MG63 (cell line): ENCODE measurements at regions not wholly inside any gene's neighbourhood (a gene's known extent, or its start where the extent isn't known, plus 50 kb on each side); places are given as distances from the start of the nearest gene placed in this dataset.
"Not testable (repeated sequence)": the region's sequence is repeated elsewhere in the genome, so short reads cannot be mapped to it uniquely, and the experiment has no call there.

ENCODE experiments used
- DNase-seq: peaks from one replicate; pipeline ENCODE4 v3.0.0-alpha.2; 2020
- H3K27me3 ChIP-seq: fragments of 250-450 bp; sonication (Bioruptor Pico); 2 replicates; pipeline ENCODE4 v1.5.1; 2020; ENCODE audit warnings: mild to moderate bottlenecking, moderate library complexity
- H3K36me3 ChIP-seq: fragments of 250-450 bp; sonication (Bioruptor Pico); 2 replicates; pipeline ENCODE4 v1.5.1; 2020; ENCODE audit warnings: mild to moderate bottlenecking, moderate library complexity
- H3K4me3 ChIP-seq: fragments of 250-450 bp; sonication (Bioruptor Pico); 2 replicates; pipeline ENCODE4 v1.5.1; 2020; ENCODE audit warnings: mild to moderate bottlenecking, moderate library complexity
- H3K9me3 ChIP-seq: fragments of 250-450 bp; sonication (Bioruptor Pico); 2 replicates; pipeline ENCODE4 v1.5.1; 2020; ENCODE audit warnings: mild to moderate bottlenecking, moderate library complexity

DNA sequence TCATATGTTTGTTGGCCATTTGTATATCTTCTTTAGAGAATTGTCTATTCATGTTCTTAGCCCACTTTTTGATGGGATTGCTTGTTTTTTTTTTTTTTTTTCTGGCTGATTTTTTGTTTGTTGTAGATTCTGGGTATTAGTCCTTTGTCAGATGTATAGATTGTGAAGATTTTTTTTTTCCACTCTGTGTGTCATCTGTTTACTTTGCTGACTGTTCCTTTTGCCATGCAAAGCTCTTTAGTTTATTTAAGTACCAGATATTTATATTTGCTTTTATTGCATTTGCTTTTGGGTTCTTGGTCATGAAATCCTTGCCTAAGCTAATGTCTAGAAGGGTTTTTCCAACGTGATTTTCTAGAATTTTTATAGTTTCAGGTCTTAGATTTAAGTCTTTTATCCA is 547.9 kb downstream of the TMEM135 start:
- not testable (repeated sequence) for H3K36me3 ChIP-seq, H3K27me3 ChIP-seq, H3K9me3 ChIP-seq, DNase-seq, H3K4me3 ChIP-seq

DNA sequence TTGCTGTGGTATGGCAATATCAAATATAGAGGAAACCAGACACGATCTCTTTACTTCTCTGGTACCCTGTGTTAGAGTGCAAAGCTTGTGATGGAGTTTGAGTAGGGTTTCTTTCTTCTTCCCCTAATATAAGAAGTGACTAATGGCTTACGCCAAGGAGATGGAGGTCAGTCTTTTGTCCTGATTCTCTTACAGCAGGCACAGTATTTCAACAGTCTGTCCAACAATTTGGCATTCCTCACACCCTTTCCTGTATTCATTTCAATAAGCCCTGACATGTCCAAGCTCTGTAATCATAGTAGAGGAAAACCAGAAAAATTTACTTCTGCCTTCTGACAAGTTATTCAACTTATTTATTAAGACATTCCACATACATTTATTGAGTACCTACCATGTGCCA is 546.2 kb downstream of the TMEM135 start:
- Histone ChIP-seq H3K36me3 (no peaks in the 10 kb centered on the region), H3K4me3 (no peak overlapping the region), H3K27me3 (no peaks in the 10 kb centered on the region), H3K9me3 (no peaks in the 10 kb centered on the region)
- DNase-seq = no peak

DNA sequence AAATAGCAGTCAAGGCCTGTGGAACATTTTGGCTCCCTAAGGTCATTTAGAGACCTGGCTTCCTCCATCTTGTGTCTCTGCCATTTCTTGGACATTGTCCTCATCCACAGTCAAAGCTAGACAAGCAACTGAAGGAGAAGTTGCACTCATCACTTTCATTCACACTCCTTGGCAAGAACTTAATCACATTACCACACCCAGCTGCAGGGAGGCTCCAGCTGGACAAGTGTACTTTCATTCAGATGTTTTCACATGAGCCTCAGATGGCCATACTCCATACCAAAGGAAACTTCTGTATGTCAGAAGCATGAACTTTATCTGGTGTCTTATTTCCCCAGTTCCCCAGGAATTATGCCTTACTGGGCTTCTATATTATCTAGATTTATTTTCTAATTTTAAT is 537.4 kb downstream of the TMEM135 start:
- Histone ChIP-seq H3K27me3 (no peaks in the 10 kb centered on the region), H3K36me3 (no peaks in the 10 kb centered on the region), H3K4me3 (no peak overlapping the region), H3K9me3 (no peaks in the 10 kb centered on the region)
- no peak for DNase-seq

DNA sequence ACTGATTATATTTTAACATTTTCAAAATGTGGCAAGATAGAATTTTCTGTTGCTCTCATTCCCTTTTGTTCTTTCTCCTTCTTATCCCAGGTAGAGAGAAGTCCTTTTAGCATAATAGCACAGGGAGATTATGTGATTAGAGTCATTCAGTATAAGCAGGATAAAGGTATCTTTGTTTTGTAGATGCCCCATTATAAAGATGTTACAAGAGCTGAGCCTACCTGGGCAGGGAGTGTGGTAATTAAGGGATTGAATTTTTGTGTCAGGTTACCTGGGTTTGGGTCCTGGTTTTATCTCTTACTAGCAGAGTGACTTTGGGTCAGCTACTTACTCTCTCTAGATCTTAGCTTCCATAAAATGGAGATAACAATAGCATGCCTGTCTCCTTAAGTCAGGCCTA is 536.5 kb downstream of the TMEM135 start:
- no peaks in the 10 kb centered on the region for H3K9me3 ChIP-seq
- H3K36me3 ChIP-seq = no peaks in the 10 kb centered on the region
- no peak for DNase-seq
- no peaks in the 10 kb centered on the region for H3K27me3 ChIP-seq
- H3K4me3 ChIP-seq = no peak overlapping the region

DNA sequence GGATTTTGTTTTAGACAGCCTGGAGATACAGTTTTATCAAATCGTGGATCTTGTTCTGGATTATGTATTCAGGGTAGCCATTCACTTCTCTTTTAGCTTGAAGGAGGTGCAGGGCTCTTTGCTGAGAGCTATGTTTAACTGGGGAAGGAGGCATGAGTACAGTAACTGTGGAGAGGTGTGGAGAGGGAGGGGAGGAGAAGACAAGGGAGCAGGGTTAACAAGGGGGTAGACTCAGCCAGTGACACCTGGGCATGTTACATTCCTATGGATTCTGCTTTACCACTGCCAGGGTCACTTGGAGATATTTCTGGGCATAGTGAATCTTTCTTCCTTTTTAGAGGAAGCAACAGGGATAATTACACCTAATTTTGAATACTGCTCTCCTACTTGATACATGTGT is 536.0 kb downstream of the TMEM135 start:
- no peak overlapping the region for H3K4me3 ChIP-seq
- DNase-seq = no peak
- H3K9me3 ChIP-seq = no peaks in the 10 kb centered on the region
- H3K27me3 ChIP-seq = no peaks in the 10 kb centered on the region
- H3K36me3 ChIP-seq = no peaks in the 10 kb centered on the region

DNA sequence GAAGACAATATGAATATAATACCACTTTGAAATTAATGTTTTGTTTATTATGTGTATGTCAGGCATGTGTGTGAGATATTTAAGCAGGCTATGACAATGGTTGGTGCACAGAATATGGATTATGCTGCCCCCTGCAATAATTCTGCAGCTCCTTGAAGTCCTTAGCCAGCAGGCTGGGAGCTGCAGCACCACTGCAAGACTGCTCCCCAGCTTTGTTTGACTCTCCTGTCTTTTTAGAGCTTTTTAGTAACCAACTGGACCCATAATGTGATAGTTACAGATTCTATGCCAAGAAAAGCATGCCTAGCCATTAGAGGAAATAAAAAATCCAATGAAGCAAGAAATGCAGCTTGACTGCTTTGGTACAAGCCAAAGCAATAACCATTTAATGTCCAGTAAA is 535.1 kb downstream of the TMEM135 start:
- Histone ChIP-seq H3K36me3 (no peaks in the 10 kb centered on the region), H3K4me3 (no peak overlapping the region), H3K9me3 (no peaks in the 10 kb centered on the region), H3K27me3 (no peaks in the 10 kb centered on the region)
- no peak for DNase-seq

DNA sequence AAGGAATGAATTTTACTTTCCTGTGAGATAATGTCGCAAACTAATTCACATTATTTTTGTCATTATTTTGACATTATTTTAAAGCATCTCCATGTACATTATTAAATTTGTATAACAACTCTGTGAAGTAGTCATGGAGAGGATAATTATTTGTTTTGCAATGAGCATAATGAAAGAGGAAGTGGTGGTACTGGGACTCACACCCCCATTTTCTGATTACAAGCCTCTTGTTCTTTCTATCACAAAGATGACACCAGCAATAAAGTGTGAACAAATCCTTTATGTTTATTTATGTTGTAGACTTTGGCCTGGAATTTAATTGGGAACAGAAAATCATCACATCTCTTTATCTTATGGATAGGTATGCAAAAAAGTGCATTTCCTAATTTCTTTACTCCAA is 522.6 kb downstream of the TMEM135 start:
- no peaks in the 10 kb centered on the region for H3K27me3 ChIP-seq
- H3K4me3 ChIP-seq = no peak overlapping the region
- H3K9me3 ChIP-seq = no peaks in the 10 kb centered on the region
- H3K36me3 ChIP-seq = no peaks in the 10 kb centered on the region
- DNase-seq = no peak

DNA sequence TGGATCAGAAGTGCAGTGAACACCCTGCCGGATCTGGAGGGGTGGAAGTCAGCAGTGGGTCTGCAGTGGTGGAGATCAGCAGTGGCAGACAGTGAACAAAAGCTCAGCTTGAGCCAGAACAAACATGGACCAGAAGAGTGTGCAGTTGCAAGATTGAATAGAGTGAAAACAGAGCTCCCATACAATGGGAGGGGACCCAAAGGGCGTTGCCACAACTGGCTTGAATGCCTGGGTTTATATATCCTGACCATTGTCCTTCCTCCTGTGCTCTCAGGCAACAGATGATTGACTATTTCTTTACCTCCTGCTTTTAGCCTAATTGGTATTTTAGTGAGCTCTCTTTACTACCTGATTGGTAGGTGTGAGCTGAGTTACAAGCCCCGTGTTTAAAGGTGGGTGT is 522.1 kb downstream of the TMEM135 start:
- not testable (repeated sequence) for H3K9me3 ChIP-seq, H3K4me3 ChIP-seq, H3K36me3 ChIP-seq, H3K27me3 ChIP-seq, DNase-seq

DNA sequence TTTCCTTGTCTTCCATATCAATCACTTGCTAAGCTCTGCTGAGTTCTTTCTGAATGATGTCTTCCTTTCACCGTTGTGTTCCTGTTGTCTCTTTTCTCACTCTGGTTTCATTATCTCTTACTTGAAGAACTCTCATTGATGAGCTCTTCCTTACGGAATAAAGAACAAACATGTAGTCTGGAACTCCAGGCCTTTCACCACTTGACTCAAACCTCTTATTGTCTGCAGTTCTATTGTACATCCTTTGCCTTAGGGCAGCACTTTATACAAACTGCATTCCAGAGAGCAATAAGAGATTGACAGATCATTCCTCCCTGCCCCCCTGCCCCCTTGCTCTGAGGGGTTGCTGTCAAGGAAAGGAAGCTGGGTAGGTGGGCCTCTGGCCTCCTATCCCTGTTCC is 517.4 kb downstream of the TMEM135 start:
- no peaks in the 10 kb centered on the region for H3K36me3 ChIP-seq
- no peak for DNase-seq
- no peak overlapping the region for H3K4me3 ChIP-seq
- H3K9me3 ChIP-seq = no peaks in the 10 kb centered on the region
- H3K27me3 ChIP-seq = no peaks in the 10 kb centered on the region

DNA sequence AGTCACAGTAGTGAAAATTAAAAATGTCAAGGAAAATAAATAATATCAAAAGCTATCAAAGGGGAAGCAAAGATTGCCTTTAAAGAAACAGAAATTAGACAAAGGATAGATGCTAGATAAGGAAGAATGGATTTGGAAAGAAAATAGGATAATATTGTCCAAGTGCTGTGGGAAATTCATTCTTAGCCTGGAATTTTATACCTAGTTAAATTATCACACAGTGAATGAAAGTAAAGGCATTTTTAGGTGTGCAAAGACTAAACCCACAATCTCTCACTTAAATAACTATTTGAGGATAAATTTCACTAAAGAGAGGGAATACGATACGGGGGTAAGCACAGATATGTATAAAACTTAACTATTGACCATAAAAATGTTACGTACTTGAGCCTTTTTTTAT is 511.1 kb downstream of the TMEM135 start:
- no peak overlapping the region for H3K4me3 ChIP-seq
- no peaks in the 10 kb centered on the region for H3K27me3 ChIP-seq
- no peak for DNase-seq
- no peaks in the 10 kb centered on the region for H3K36me3 ChIP-seq
- peaks cover 4% of the 10 kb centered on the region; the same call in 1 of the 2 replicates for H3K9me3 ChIP-seq

DNA sequence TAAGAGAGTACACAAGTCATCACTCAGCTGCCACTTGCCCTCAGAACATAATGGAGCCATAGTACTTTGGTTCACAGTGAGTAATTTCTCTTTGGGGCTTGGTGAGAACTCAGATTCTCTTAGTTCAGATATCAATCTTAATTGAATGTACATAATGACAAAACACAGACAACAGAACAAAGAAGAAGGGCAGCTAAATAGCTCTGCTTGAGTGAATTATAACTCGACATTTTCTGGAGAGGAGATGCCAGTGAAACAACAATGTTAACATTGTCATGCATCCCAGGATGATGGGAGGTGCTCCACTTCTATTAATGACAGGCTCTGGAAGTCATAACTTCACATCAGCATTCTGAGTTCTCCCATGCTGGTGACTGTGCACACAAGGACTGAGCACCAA is 508.1 kb downstream of the TMEM135 start:
- peaks cover 4% of the 10 kb centered on the region for H3K9me3 ChIP-seq
- no peaks in the 10 kb centered on the region for H3K27me3 ChIP-seq
- H3K4me3 ChIP-seq = no peak overlapping the region
- DNase-seq = no peak
- no peaks in the 10 kb centered on the region for H3K36me3 ChIP-seq

DNA sequence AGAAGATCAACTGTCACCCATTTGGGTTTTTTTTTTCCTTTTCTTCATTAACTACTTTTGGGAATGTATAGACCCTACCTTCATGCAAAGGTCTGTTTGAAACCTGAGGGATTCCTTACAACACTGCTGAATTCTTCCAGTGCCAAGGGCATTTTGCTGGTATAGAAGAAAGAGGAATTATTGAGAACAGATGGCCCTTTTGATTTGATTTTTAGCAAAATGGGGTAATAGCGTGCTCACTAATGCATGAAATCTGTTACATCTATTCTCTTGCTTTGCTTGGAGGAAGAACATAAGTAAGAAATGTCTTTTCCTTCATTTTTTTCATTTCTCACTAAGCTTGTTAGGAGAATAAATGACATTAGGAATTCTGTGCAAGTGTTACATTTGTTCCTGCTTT is 501.9 kb downstream of the TMEM135 start:
- Histone ChIP-seq H3K36me3 (no peaks in the 10 kb centered on the region), H3K4me3 (no peak overlapping the region), H3K9me3 (no peaks in the 10 kb centered on the region; the same call in 1 of the 2 replicates), H3K27me3 (no peaks in the 10 kb centered on the region)
- DNase-seq = no peak

DNA sequence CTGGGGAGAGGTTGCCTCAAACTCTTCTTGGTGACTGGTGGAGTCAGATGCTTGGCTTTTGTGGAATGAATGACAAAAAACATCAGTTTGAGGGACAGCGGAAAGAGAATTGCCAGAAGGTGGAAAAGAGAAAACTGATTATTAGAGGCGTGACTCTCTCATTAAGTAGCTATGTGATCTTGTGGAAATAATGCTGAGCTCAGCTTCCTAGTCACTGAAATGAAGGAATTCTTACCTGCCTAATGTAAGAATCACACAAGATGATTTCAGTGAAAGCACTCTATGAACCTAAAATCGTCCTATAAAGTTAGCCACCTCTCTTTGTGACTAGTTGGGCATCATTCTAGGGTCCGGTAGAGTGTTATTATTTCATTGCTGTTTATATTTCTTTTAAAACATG is 498.8 kb downstream of the TMEM135 start:
- DNase-seq = no peak
- Histone ChIP-seq H3K9me3 (no peaks in the 10 kb centered on the region), H3K4me3 (no peak overlapping the region), H3K36me3 (no peaks in the 10 kb centered on the region), H3K27me3 (no peaks in the 10 kb centered on the region)

DNA sequence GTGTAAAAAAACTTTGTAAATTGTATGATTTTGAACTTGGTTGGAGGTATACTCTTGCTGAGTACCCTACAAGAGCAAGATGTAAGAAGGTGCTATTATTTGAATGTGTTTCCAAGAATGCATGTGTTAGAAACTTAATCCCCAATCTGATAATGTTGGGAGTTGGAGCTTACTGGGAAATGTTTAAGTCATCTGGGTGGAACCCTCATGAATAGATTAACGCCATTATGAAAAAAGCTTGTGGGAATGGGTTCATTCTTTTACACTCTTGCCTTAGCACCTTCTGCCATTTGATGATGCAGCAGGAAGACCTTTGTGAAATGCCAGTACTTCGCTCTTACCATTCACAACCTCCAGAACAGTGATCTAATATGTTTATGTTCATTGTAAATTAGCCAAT is 498.3 kb downstream of the TMEM135 start:
- H3K27me3 ChIP-seq = no peaks in the 10 kb centered on the region
- no peak for DNase-seq
- H3K36me3 ChIP-seq = no peaks in the 10 kb centered on the region
- no peaks in the 10 kb centered on the region for H3K9me3 ChIP-seq
- no peak overlapping the region for H3K4me3 ChIP-seq

DNA sequence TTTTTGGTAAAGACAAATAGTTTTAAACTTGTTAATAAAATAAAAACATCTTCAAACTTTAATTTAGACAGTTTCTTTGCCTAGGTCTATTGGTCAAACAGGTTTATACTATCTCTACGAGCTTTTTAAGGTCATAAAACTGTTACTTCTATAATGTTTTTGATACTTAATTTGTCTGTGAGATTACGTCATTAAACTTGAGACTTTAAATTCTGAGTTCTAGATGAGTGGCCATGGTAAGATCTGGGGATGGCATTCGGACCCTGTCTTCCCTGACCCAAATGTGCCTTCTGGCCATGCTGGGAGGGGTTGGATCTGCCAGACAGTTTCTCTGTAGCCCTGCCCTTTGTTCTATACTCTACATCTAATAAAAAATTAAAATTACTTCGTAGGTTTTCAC is 497.8 kb downstream of the TMEM135 start:
- Histone ChIP-seq H3K9me3 (no peaks in the 10 kb centered on the region), H3K36me3 (no peaks in the 10 kb centered on the region), H3K4me3 (no peak overlapping the region), H3K27me3 (no peaks in the 10 kb centered on the region)
- no peak for DNase-seq

DNA sequence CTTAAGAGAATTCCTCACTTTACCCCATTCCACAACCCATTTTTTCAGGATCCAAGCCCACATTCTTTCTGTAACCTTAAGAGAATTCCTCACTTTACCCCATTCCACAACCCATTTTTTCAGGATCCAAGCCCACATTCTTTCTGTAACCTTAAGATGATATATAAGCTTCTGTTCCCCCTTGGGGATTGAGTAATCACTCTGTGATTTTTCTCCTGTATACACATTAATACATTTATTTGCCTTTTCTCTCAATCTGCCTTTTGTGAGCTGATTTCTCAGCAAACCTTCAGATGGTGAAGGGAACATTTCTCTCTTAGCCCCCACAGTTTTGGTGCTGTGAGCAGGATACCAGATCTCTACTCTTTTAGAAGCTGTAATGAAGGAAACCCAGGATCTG is 494.1 kb downstream of the TMEM135 start:
- not testable (repeated sequence) for H3K9me3 ChIP-seq, DNase-seq, H3K27me3 ChIP-seq, H3K36me3 ChIP-seq, H3K4me3 ChIP-seq

DNA sequence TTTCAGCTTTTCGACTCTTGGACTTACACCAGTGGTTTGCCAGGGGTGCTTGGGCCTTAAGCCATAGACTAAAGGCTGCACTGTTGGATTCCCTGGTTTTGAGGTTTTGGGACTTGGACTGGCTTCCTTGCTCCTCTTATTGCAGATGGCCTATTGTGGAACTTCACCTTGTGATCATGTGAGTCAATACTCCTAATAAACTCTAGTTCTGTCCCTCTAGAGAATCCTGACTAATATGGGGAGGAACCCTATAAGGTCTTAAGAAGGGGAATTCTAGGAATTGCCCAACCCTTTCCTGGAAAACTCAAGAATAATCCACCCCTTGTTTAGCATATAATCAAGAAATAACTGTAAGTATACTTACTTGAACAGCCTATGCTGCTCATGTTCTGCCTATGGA is 491.8 kb downstream of the TMEM135 start:
- DNase-seq = no peak
- H3K4me3 ChIP-seq = no peak overlapping the region

DNA sequence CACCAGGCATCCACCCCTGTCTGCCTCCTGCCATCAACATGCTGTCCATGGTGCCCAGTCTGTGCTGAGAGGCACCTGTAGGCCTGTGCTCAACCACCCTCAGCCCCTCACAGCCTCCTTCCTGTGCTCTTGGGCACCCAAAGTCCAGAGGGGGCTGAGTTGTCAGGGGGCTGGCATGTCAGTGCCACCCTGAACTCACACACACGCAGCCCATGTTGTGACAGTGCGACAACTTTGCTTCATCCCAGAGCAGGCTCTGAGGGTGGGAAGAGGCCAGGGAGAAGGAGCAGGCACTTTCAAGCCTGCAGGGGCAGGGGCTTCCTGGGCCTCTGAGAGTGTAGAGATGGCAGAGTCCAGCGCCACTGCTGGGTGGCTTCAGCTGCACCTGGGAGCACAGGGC is 491.0 kb downstream of the TMEM135 start:
- Histone ChIP-seq H3K27me3 (no peaks in the 10 kb centered on the region), H3K4me3 (no peak overlapping the region), H3K36me3 (no peaks in the 10 kb centered on the region), H3K9me3 (no peaks in the 10 kb centered on the region)
- no peak for DNase-seq

More for the DNA sequence above, 491.8 kb downstream of the TMEM135 start:
- H3K36me3 ChIP-seq = no peaks in the 10 kb centered on the region
- H3K27me3 ChIP-seq = no peaks in the 10 kb centered on the region
- H3K9me3 ChIP-seq = no peaks in the 10 kb centered on the region

DNA sequence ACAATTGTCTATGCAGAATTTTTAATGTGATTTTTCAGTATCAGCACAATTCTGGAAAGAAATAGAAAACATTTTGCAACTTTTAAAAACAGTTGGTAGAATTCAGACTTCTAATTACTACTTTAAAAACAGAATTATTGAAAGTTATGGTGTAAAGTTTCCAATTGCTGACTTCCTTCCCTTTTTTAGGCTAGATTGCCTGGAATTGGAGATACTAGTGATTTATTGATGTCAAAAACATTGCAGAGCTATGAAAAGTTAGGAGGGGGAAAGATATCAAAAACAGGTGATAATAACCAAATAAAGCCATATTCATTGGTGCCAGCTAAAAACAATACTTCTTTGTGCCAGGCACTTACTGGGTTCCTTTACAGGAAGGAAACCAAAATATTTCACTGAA is 485.5 kb downstream of the TMEM135 start:
- Histone ChIP-seq H3K36me3 (no peaks in the 10 kb centered on the region), H3K9me3 (peaks cover 5% of the 10 kb centered on the region; the same call in 1 of the 2 replicates), H3K4me3 (no peak overlapping the region), H3K27me3 (no peaks in the 10 kb centered on the region)
- no peak for DNase-seq
